GM23338 (cell line): ENCODE measurements at regions not wholly inside any gene's neighbourhood (a gene's known extent, or its start where the extent isn't known, plus 50 kb on each side); places are given as distances from the start of the nearest gene placed in this dataset.

ENCODE experiments used
- CTCF ChIP-seq, 2 experiments: fragments of 200-600 bp in 1 of 2; sonication (generic) in 1 of 2; conservative IDR thresholded peaks; 2 replicates each; pipeline versions ENCODE4 v1.5.1 to v1.6.1; 2016 to 2017; ENCODE audit warnings: antibody characterized with exemption in 2 of 2, low read depth in 2 of 2, mild to moderate bottlenecking in 2 of 2, moderate library complexity in 1 of 2
- EZH2 ChIP-seq: fragments of 200-600 bp; sonication (generic); IDR thresholded peaks from one replicate; pipeline ENCODE4 v1.8.0; 2017; ENCODE audit warnings: antibody characterized with exemption, mild to moderate bottlenecking, low read depth; ENCODE audit not compliant: unreplicated experiment
- REST ChIP-seq: IDR thresholded peaks from one replicate; pipeline ENCODE4 v1.6.1; 2018; ENCODE audit warnings: antibody characterized with exemption; ENCODE audit not compliant: unreplicated experiment

GRCh38 chr7:52799817-52800216, 235.6 kb upstream of the POM121L12 start:
- TF ChIP-seq CTCF (conservative IDR thresholded peaks at IDR 0.05; ENCODE audit: low read depth in 2 of 2) (no peak), REST (no peak), EZH2 (no peak)
